Liver (tissue), 3 donors: ENCODE measurements at regions not wholly inside any gene's neighbourhood (a gene's known extent, or its start where the extent isn't known, plus 50 kb on each side); places are given as distances from the start of the nearest gene placed in this dataset.

Experiments
- CTCF ChIP-seq: fragments of 150-350 bp; IDR thresholded peaks from 2 replicates; pipeline ENCODE4 v1.5.1; 2017; ENCODE audit warnings: improper control_type of control experiment, low read depth, low read length; ENCODE audit not compliant: missing input control
- FOXA1 ChIP-seq: IDR thresholded peaks from 2 replicates; pipeline ENCODE4 v1.6.1; 2016; ENCODE audit warnings: antibody characterized with exemption
- JUND ChIP-seq, 2 donors: IDR thresholded peaks; 2 replicates each; pipeline ENCODE4 v1.6.1; 2016; ENCODE audit warnings: antibody characterized with exemption in 2 of 2
- REST ChIP-seq: IDR thresholded peaks from 2 replicates; pipeline ENCODE4 v1.6.1; 2016; ENCODE audit warnings: antibody characterized with exemption, mild to moderate bottlenecking
- donor health status: healthy.
- donor health status: healthy.

GRCh38 chr9:23160952-23161469 is 665.0 kb downstream of the ELAVL2 start:
- no peak for TF ChIP-seq CTCF
- no peak for TF ChIP-seq JUND (IDR thresholded peaks at IDR 0.05)
- TF ChIP-seq FOXA1, result no peak
- TF ChIP-seq REST, result no peak
